Endothelial cell of umbilical vein (primary cell): ENCODE measurements at regions not wholly inside any gene's neighbourhood (a gene's known extent, or its start where the extent isn't known, plus 50 kb on each side); places are given as distances from the start of the nearest gene placed in this dataset.

Source experiments
- EZH2 ChIP-seq: IDR thresholded peaks from 2 replicates; pipeline ENCODE4 v1.6.1; 2012; ENCODE audit warnings: borderline replicate concordance, low read depth, mild to moderate bottlenecking, moderate library complexity, low read length, inconsistent platforms; ENCODE audit not compliant: severe bottlenecking
- JUN ChIP-seq: IDR thresholded peaks from 2 replicates; pipeline ENCODE4 v1.6.1; 2011; ENCODE audit warnings: borderline replicate concordance, low read depth; ENCODE audit not compliant: insufficient read length, insufficient read depth
- POLR2A ChIP-seq: IDR thresholded peaks from 2 replicates; pipeline ENCODE4 v1.6.1; 2012; ENCODE audit warnings: low read depth, mild to moderate bottlenecking, control low read depth, low read length
- TF ChIP-seq, protein P1 (sequence below), 2 donors: IDR thresholded peaks; 1 replicate in 1 of 2; 2 replicates in 1 of 2; pipeline ENCODE4 v1.5.1; 2011; ENCODE audit warnings: low read length in 2 of 2, mild to moderate bottlenecking in 2 of 2, moderate library complexity in 2 of 2, control low read depth in 1 of 2, inconsistent platforms in 1 of 2, low read depth in 1 of 2; ENCODE audit not compliant: insufficient read depth in 1 of 2; ENCODE audit errors: extremely low read depth in 1 of 2

DNA sequence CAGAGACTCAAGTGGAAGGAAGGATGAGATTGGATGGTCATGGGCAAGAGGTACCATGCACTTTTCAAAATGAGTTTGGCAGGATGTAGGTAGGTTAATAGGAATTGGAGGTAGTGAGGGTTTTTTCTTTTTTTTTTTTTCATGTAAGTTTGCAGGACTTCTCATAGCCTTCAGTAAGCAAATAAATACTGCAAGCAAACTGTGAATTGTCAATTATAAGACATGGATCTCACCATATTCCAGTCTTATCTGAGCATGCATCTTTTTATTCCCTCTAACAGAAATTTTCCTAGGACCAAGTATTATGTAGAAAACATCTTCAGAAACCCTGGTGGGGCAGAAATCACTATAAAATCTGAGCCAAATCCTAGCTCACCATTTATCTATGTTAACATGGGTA is 584.6 kb upstream of the CDH5 start:
- TF ChIP-seq, protein P1, sequence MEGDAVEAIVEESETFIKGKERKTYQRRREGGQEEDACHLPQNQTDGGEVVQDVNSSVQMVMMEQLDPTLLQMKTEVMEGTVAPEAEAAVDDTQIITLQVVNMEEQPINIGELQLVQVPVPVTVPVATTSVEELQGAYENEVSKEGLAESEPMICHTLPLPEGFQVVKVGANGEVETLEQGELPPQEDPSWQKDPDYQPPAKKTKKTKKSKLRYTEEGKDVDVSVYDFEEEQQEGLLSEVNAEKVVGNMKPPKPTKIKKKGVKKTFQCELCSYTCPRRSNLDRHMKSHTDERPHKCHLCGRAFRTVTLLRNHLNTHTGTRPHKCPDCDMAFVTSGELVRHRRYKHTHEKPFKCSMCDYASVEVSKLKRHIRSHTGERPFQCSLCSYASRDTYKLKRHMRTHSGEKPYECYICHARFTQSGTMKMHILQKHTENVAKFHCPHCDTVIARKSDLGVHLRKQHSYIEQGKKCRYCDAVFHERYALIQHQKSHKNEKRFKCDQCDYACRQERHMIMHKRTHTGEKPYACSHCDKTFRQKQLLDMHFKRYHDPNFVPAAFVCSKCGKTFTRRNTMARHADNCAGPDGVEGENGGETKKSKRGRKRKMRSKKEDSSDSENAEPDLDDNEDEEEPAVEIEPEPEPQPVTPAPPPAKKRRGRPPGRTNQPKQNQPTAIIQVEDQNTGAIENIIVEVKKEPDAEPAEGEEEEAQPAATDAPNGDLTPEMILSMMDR (IDR thresholded peaks at IDR 0.05; ENCODE audit: extremely low read depth in 1 of 2, insufficient read depth in 1 of 2, low read depth in 1 of 2, low read length in 2 of 2): no peak
- TF ChIP-seq EZH2 (no peak), POLR2A (no peak), JUN (no peak)
